GM12891 (cell line): ENCODE measurements at regions not wholly inside any gene's neighbourhood (a gene's known extent, or its start where the extent isn't known, plus 50 kb on each side); places are given as distances from the start of the nearest gene placed in this dataset.

Experiments
- DNase-seq: peaks from one replicate; pipeline ENCODE4 v3.0.0; 2011; ENCODE audit warnings: low spot score; ENCODE audit not compliant: insufficient read length
- FAIRE-seq: peaks from 2 replicates; lab custom pipeline; 2011; peaks lifted over from hg19 to GRCh38; lab: Jason Lieb, UNC
- PAX5 ChIP-seq: IDR thresholded peaks from 2 replicates; pipeline ENCODE4 v1.6.1; 2011; ENCODE audit warnings: low read length, moderate library complexity, mild to moderate bottlenecking; ENCODE audit not compliant: insufficient read depth, severe bottlenecking
- POLR2A ChIP-seq: IDR thresholded peaks from 2 replicates; pipeline ENCODE4 v1.6.1; 2011; ENCODE audit warnings: low read depth, low read length, control low read depth
- POLR2AphosphoS5 ChIP-seq: IDR thresholded peaks from 2 replicates; pipeline ENCODE4 v1.6.1; 2011; ENCODE audit warnings: low read depth, low read length, control low read depth
- POU2F2 ChIP-seq: IDR thresholded peaks from 2 replicates; pipeline ENCODE4 v1.6.1; 2011; ENCODE audit warnings: low read depth, mild to moderate bottlenecking, control low read depth, low read length, moderate library complexity
- SPI1 ChIP-seq: IDR thresholded peaks from 2 replicates; pipeline ENCODE4 v1.6.1; 2011; ENCODE audit warnings: low read depth, low read length, control low read depth
- TAF1 ChIP-seq: IDR thresholded peaks from 2 replicates; pipeline ENCODE4 v1.6.1; 2011; ENCODE audit warnings: low read depth, low read length, control low read depth

GRCh38 chr4:124092541-124092984, 620.0 kb downstream of the ANKRD50 start:
- FAIRE-seq: no peak

DNA sequence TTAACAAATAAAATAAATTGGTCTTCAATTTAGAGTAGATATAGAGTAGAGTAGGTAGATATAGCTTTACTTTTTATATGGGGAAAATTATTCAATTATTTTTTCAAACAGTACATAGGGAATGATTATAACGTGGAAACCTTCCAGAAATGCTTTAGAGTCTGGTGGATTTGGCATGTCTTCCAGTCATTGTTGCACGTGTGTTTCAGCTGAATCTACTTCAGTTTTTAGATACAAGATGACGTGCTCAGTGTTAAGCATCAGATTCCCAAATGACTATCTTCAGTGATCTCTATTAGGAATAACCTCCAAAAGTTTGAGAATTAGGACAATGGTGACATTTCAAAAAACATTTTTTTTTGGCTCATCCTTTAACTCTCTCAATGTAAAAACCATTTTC, 616.9 kb downstream of the ANKRD50 start:
- TF ChIP-seq POU2F2: no peak
- no peak for TF ChIP-seq POLR2AphosphoS5
- TF ChIP-seq POLR2A: no peak
- no peak for TF ChIP-seq TAF1
- TF ChIP-seq PAX5: no peak
- TF ChIP-seq SPI1: no peak
- no peak for DNase-seq
- FAIRE-seq: no peak

More at GRCh38 chr4:124092541-124092984, 620.0 kb downstream of the ANKRD50 start:
- DNase-seq: no peak
- TF ChIP-seq TAF1 (no peak), POLR2A (no peak), SPI1 (no peak), PAX5 (no peak), POU2F2 (no peak), POLR2AphosphoS5 (no peak)

DNA sequence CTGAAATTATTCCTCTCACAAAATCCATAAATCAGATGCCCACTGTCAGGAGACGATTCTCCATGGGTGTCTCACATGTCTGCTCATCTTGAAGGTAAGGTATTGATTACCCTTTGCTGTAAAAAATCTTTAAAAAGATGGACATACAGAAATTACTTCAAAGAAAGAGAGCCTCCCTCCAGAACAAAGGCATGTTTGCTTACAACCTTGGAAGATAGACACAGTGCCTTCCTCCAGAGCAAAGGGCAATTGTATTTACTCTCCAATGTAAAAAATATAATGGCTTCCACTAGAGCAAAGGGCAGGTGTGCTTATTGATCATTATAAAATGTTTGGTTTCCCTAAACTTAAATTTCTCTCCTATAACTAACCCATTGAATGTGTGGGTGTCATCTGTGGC, 616.2 kb downstream of the ANKRD50 start:
- no peak for FAIRE-seq
- no peak for DNase-seq
- no peak for TF ChIP-seq POLR2A

GRCh38 chr4:124097447-124097846, 615.1 kb downstream of the ANKRD50 start:
- no peak for FAIRE-seq
- TF ChIP-seq POLR2A: no peak
- no peak for TF ChIP-seq PAX5
- no peak for TF ChIP-seq TAF1
- no peak for TF ChIP-seq SPI1

GRCh38 chr4:124104101-124104500, 608.4 kb downstream of the ANKRD50 start:
- TF ChIP-seq POU2F2 (no peak), POLR2A (no peak), TAF1 (no peak), SPI1 (no peak), POLR2AphosphoS5 (no peak), PAX5 (no peak)
- FAIRE-seq: no peak
- no peak for DNase-seq

More at GRCh38 chr4:124097447-124097846, 615.1 kb downstream of the ANKRD50 start:
- DNase-seq: no peak

DNA sequence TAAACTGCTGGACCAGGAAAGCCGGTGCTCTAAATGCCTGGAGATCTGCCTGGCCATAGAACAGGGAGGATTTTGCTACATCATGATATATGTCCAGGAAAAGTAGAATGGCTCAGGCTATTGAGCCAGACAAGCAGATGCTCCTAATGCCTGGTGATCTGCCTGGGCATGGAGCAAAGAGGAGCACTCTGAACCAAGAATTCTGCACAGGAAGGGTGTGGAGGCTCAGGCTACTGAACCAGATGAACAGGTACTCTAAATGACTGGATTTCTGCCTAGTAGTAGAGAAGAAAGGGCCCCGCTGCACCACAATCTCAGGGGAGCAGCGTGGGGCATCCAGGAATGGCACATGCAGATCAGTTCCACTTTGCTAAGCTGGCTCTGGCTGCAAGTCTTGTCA, 607.9 kb downstream of the ANKRD50 start:
- FAIRE-seq: no peak

DNA sequence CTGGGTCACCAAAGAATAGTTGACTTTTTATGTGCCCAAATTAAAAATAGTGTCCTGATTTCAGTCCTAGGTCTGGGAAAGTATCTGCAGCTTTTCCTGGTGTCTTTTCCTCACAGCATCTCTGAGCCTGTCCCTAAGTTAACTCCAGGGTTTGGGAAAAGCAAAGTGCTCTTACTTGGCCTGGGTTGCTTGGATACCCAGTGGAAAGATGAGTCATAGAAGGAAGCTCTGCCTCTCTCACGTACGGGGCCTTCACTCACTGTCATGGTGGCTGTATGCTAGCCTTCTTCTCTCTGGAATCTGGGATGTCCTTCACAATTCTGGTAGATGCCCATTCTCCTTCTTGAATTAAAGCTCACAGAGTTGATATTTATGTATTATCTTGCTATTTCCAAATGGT, 607.3 kb downstream of the ANKRD50 start:
- no peak for TF ChIP-seq TAF1
- FAIRE-seq: no peak
- DNase-seq: no peak

More for the DNA sequence above, 607.9 kb downstream of the ANKRD50 start:
- TF ChIP-seq POU2F2 (no peak), PAX5 (no peak), POLR2A (no peak), SPI1 (no peak), TAF1 (no peak), POLR2AphosphoS5 (no peak)
- DNase-seq: no peak

- DNase-seq: no peak
- FAIRE-seq: no peak
- TF ChIP-seq POLR2A (no peak), POU2F2 (no peak), POLR2AphosphoS5 (no peak), SPI1 (no peak), PAX5 (no peak), TAF1 (no peak)
Measured at GRCh38 chr4:124111411-124111810, 601.1 kb downstream of the ANKRD50 start.

DNA sequence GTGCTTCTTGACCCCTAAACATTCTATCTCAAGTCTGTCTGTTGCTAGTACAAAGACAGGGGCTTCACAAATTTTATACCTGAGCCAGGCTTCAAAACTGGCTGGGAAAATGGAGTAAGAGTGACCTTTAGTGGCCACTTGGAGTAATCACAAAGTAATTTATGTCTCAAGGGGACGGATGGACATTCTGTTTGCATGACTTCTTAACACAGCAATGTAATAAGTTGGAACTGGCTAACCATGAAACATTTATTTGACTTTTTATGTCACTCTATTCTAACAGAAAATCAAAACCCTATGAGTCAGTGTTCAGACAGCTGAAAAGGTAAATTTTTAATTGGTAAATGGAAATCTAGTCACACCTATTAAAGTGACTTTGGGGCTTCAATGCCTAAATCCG, 600.6 kb downstream of the ANKRD50 start:
- no peak for TF ChIP-seq POU2F2
- no peak for TF ChIP-seq SPI1
- TF ChIP-seq TAF1: no peak
- no peak for TF ChIP-seq POLR2A
- no peak for TF ChIP-seq POLR2AphosphoS5
- no peak for TF ChIP-seq PAX5
- no peak for DNase-seq
- no peak for FAIRE-seq

GRCh38 chr4:124118061-124118460, 594.5 kb downstream of the ANKRD50 start:
- no peak for FAIRE-seq
- TF ChIP-seq POLR2A: no peak
- no peak for TF ChIP-seq PAX5
- TF ChIP-seq SPI1: no peak
- TF ChIP-seq POLR2AphosphoS5: no peak
- TF ChIP-seq TAF1: no peak
- TF ChIP-seq POU2F2: no peak

More at GRCh38 chr4:124118061-124118460, 594.5 kb downstream of the ANKRD50 start:
- DNase-seq: no peak
